ENCODE measurements at regions not wholly inside any gene's neighbourhood (a gene's known extent, or its start where the extent isn't known, plus 50 kb on each side); places are given as distances from the start of the nearest gene placed in this dataset.
"Not testable (repeated sequence)": the region's sequence is repeated elsewhere in the genome, so short reads cannot be mapped to it uniquely, and the experiment has no call there.

DNA sequence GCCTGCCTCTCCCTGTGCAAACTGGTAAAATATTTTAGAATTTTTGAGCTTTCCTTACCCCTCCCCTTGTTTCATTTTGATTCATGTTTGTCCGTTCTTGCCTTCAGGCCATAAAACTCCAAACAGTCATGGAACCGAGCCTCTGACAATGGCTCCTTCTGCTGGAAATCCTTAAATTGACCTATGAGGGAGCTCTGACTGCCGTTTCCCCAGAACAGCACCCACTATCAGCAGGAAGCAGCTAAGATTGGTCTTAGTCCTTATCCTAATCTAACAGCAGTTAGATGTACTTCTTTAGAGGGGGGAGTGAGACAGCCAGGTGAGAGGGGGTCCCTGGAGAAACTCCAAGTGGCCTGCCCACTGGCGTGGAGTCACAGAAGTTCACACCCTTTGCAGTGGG, 106.7 kb downstream of the FAM174A start:
- DNase-seq: no peak

DNA sequence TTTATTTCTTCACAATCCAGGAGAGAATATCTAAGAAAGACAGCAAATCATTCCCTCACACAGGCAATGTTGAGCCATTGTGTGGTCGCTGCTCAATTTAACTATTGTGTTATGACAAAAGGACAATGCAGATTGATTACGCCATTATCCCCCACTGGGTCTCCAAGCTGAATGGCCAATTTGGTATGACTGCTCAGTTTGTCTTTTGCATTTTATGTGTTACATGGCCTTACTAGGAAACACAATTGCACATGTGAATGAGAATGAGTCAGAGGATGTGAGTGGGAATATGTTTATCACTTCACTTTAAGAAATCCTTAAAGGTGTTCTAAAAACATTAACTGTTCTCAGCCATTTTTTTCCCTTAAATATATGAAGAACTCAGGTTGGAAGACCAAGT, 108.3 kb downstream of the FAM174A start:
- peak in 2 of 3 experiments; percentile 42 to 81 for DNase-seq

DNA sequence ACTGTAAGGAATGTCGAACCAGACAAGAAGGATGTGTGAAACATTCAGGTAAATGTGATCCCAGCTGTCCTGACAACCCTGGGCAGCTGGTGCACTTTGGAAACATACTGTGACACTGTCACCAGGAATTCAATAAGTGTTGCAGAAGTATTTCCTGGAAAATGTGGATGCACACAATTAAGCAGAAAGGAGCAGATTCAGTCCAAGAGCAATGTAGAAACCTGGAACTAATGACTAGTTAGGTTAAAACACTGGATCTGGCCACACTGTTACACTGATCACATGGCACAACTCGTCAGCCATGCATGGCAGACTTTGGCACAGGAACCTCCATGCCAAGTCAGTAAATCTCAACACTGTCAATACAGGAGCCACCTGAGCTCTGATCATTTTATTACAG, 109.0 kb downstream of the FAM174A start:
- DNase-seq: peak in 1 of 3 experiments; percentile 82

DNA sequence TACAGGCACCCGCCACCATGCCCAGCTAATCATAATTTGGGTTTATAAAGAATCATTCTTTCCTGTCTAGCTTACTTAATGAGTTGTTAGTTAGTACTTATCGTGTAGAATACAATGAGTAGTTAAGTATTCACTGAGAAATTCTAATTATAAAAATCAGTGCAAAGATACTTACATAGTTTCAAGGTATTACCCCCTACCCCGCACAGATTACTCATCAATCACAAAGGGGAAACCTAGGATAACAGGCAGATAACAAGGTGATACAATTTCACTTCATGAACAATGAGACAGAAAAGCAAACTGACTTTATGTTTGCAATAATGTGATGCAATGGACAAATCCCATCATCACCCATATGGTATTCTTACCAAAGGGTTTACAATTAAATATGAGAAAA, 109.6 kb downstream of the FAM174A start:
- no peak for DNase-seq

DNA sequence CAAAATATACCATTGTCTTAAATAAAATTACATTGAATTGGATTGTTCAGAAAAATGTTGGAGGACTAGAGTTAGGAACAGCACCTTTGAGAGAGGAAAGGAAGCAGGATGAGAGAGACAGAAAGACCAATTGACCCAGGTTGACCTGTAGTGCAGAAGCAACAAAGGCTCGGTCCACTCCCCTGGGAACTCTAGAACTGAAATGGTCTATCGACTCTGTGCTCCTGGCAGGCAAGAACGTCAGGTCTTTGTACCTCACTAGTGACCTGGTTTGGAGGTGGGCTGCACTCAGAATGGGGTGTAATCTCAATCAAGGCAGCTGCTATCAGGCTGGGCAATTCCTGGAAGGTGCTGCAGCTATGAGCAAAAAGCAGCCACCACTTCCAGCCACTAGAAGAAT, 110.8 kb downstream of the FAM174A start:
- DNase-seq: no peak

DNA sequence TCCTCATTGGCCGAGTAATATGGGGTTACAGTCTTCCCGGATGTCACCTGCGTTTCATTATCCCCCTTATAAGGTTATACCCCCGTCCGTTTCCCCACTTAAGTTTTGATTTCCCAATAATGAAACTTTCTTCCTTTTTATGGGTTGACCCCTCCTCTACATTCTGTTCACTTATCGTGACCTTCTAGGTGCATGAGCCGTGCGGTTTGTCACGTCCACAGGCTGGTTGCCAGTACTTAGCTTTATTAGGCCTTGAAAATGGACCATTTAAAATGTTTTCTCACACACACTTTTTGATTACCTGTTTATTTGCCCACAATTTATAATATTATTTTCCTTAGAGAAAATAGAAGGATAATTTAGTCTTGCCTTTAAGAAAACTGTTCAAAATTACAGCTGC, 111.5 kb downstream of the FAM174A start:
- DNase-seq: no peak

DNA sequence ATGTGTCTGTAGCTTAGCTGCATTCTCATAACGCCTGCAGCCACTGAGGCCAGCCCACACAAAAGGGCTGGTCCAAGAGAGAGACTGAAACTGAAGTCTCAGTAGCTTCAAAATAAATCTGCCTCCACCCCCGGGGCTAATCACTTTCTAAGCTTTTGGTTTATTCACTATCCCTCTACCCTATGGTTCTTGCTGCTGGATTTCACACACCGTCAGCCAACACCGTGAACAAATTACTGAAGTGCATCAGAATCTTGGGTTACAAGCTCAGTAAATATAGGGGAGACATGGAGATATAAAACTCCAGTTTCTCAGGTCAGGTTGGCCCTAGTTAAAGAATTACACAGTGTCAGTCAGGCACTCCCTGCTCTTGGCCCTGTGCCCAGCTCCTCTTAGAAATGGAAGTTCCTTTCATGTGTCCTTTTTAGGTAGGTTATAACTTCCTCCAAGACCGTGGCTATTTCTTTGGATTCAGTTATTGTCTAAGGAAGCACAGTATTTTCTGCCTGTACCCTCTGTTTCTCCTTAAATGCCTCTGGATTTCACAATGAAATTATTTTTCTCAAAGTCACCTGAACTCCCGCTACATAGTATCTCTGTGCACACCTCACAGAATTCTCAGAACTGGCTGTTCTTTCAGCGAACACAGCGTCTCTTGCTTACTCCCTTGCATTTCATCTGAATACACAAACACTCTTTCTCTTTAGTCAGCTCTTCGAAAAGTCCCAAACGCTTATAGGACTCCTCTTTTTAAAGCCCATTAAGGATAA, 112.5 kb downstream of the FAM174A start:
- peak; percentile 27 to 63 (median 59) for DNase-seq

DNA sequence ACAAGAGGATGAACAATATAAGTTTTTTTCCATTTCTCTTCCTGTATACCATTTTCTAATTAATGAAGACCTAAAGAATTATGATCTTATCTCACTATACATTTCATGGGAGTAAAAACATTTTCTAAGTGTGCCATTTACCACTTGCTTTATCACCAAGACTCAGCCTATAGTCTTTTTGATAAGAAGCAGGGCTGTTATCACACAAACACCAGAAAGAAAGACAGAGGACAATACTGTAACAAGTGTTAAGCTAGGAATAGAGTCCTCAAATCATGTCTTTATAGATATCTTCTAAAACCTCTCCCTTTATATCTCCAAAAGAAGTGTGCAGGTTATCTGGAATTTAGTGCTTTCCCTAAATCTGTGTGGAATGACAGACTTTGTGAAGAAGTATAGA, 119.7 kb downstream of the FAM174A start:
- no peak for DNase-seq

DNA sequence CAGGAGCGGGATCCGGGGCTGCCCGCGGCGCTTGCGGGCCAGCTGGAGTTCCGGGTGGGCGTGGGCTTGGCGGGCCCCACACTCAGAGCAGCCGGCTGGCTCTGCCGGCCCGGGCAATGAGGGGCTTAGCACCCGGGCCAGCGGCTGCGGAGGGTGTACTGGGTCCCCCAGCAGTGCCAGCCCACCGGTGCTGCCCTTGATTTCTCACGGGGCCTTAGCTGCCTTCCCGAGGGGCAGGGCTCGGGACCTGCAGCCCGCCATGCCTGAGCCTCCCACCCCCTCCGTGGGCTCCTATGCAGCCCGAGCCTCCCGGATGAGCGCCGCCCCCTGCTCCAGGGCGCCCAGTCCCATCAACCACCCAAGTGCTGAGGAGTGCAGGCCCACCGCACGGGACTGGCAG, 121.6 kb downstream of the FAM174A start:
- DNase-seq: not testable (repeated sequence)

DNA sequence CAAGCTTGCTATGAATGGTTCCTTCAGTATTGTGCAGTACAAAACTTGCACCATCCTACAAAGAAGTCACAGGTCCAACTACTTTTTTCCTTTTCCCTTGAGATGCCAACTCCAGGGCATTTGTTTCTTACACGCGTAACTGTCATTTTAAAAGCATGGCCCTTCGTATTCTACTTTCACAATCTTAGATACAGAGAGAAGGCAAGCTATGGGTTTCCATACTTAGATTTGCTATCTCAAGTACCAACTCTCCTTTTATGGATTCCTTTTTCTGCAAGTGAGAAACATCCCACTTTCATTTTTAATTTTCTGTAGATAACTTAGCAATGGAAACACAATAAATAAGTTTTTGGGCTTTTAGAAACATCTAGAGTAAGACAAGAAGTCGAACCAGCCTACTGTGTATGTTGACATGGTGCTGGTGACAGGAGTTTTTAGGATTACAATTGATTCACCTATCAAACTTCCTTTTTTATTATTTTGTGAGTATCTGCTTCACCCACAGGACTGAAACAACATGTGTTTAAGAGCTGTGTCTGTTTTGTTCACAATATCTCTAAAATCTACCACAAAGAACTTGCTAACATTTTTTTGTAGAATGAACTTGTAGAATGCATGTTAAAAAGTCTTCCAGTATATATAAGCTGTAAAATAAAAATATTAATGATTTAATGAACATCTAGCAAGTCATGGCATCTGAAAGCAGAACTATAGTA, 124.1 kb downstream of the FAM174A start:
- no peak for DNase-seq

DNA sequence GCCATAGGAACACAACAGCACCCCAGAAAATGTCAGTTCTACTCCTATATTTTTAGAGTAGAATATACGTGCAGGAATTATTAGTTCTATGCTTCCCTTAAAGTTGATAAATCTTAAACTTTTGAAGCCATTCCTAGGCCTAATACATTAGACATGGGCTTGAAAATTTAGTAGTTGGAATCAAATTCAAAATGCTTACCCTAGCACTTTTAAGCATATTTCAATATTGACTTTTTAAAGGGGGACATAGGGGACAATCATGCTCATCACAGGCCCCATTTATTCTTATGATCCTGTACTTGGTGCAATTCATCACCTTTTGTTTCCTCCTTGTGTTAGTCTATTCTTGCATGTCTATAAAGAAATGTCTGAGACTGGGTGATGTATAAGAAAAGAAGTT, 129.0 kb downstream of the FAM174A start:
- no peak for DNase-seq

DNA sequence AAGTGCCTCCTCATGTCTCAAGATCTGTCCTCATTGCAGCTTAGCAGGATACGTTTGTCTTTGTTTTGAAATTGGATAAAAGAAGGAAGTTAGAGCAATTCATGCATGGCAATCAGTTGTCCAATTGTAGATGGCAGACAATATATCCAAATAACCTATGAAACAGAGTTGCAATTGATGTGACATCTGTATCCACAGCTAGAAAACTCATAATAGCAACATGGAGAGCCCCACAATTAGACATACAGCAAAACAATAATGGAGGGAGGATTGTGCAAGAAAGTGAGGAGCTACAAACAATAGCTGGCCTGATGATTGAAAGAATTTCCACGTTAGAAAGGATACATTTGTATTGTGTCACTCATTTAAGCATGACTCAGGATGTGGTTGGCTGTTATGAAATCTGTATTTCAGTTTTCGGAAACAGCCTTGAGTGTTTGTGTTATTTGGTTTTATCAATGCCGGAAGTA, 132.0 kb downstream of the FAM174A start:
- DNase-seq: no peak

DNA sequence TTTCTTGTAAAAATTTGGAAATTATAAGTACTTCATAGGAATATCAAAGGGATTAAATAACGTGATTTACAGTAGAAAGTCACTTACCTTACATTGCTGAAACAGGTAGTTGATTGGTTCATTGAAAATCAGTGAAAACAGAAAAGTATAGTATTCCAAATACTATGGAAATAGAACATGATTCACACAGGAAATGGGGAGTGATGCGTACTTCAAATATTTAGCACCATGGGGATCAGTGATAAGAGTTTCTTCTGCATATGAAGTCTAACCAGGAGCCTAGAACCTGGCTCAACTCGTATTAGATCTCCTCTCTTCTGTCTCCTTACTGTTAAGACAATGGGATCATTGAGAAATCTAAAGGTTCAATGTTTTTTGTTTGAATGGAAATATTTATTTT, 133.3 kb downstream of the FAM174A start:
- DNase-seq: no peak

DNA sequence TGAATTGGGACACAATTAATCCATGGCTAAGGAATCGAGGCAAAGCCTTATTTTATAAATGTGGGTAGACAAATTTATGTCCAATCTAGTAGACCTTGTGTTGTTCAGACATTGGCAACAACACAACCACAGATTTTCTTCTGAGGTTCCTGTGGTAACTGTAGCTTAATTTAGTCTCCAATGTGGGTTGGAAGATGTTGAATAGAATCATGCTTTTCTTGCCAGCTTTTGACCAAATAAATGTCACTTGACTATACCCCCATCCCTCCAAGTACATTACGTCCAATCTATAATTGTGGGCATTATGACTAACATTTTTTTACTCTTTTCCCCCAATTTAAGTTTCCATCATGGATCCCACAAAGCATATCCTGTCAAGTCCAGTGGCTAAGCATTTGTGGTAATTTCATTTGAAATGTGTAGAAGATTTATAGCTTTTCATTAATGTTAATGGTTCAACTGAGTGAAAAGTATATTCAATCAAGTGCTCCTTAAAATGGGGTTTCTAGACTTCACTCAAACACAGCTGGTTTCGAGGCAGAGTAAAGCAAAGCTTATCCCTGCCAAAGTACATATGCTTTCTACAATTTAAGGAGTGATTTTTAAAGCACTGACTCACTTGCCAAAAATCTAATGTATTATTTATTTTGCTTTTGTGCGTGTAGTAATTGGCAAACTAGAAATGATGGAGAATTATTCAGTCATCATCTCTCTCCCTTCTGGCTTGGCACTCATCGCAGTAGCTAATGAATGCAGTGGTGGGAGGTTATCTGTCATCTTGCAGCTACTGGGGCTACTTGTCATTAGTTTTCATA, 141.8 kb downstream of the FAM174A start:
- DNase-seq: peak in 2 of 3 experiments; percentile 24 to 90

DNA sequence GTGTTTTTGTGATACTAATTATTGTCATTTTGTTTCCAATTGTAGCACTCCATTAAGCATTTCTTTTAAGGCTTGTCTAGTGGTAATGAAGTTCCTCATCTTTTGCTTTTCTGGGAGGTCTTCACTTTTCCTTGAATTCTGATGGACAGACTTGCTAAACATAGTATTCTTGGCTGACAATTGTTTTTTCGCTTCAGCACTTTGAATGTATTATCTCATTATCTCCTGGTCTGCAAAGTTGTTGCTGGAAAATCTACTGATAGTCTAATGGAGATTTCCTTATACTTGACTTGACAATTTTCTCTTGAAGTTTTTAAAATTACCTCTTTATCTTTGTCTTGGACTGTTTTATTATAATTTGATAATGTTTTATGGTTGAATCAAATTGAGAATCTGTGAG, 147.5 kb downstream of the FAM174A start:
- no peak for DNase-seq

DNA sequence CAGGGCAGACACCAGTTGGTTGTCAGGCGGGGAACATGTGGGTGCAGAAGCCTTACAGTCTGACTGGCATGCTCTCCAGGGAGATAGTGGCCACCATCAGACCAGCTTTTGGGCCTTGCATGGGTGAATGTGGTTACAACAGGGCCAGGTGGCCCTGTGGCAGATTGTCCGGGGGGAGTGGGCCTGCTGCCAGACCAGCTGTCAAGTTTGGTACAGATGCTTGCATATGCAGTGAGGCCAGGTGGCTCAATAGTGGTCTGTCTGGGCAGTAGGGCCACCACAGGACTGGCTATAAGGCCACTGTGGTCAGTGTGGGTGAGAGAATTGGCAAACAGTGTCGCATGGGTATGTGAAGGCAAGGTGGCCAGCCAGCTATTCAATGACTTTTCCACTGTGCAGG, 148.7 kb downstream of the FAM174A start:
- no peak for DNase-seq

DNA sequence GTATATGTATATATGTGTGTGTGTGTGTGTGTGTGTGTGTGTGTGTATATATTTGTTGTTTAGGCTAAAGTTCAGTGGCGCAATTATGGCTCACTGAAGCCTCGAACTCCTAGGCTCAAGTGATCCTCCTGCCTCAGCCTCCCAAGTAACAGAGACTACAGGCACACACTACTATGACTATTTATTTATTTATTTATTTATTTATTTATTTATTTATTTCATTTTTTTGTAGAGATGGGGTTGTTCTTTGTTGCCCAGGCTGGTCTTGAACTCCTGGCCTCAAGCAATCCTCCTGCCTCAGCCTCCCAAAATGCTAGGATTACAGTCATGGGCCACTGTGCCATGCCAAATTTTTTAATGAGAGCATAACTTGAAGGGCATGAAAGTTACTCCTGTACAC, 149.9 kb downstream of the FAM174A start:
- DNase-seq: not testable (repeated sequence)

DNA sequence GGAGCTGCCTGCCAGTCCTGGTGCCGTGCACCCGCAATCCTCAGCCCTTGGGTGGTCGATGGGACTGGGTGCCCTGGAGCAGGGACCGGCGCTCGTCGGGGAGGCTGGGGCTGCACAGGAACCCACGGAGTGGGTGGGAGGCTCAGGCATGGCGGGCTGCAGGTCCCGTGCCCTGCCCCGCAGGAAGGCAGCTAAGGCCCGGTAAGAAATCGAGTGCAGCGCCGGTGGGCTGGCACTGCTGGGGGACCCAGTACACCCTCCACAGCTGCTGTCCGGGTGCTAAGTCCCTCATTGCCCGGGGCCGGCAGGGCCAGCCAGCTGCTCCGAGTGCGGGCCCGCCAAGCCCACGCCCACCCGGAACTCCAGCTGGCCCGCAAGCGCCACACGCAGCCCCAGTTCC, 153.7 kb downstream of the FAM174A start:
- DNase-seq: not testable (repeated sequence)

DNA sequence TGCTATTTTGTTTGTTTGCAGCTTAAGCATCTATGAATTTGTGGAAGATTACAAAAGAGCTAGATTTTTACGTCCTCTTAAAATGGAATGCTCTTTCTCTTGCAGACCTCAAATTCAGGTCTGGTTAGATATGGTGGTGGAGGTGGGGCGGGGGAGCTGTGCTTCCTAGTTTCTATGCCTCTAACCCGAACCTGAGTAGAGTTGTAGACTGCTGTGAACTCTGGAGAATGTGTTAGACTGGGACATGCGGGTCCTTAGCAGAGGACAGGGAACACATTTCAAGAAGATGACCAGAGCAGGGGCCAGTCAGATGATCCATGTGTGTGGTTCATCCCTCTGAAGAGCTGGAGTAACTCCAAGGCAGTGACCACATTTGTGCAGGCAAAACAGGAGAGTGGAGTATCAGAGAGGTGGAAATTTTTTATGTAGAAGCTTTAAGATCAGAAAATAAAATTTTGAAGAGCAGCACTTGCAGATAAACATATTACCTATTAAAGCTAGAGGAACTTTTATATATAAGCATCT, 154.9 kb downstream of the FAM174A start:
- no peak for DNase-seq

DNA sequence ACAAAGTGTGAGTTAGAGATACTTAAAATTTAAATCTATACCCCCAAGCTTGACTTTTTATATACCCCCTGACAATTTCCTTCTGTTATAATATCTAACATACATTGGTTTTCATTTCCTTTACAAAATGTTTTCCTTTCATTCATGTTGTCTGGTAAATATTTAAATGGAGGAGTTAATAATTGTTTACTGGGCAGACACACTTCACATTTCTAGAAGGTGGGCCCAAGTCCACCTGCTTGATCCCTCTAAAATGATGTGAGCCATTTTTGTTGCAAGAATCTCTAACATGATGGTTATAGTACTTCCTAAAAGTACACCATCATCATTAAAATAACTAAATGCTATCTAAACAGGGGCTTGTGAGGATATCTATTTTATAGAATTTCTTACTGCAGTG, 155.9 kb downstream of the FAM174A start:
- peak in 1 of 3 experiments; percentile 3 for DNase-seq

DNA sequence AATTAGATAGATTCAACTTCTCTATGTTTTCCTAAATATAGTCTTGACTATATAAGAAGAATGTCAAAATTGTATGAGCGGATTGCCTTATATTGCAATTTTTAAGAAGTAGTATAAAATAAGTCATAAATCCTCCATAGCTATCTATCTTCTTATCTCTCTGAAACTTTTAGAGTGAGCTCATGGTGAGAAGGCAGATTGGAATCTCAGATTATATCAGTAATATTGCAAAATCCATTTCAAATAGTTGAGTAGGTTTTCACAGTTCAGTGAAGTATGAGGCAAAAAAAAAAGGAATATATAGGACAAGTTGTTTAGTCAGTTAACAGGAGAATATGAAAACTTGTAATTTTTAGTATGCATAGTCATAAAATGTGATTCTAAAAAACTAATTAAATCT, 156.4 kb downstream of the FAM174A start:
- no peak for DNase-seq

DNA sequence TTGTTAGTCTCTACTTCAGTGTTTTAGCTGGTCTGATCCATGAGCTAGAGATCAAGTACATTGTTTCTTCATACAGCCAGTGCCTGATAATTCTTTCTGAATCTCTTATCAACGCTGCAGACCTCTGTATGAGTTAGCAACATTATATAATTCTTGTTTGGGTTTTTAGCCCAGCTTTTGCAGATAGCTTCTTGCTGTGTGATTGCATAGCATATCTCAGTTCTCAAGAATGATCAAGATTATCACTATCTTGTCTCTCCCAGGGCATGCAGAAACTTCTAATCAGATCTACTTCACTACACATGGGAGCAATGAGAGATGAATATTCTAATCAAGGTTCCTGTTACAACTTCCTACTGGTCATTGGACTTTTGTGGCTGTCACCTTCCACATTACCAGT, 158.3 kb downstream of the FAM174A start:
- DNase-seq: no peak

DNA sequence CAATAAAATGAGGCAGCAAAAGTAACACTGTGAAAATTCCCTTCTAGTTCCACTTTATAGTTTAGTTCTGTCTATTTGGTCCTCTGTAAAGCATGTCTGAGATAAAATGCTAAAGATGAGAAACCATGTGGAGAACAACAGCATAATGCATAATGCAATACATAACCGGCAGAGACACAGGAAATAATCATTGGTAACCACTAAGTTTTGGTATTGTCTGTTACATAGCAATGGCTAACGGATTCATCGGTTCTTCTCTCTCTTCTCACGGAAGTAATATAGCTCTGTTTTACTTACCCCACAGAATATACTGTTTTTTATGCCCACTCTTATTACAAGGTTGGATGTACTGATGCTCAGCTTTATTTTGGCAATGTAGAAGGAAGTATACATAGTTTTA, 158.9 kb downstream of the FAM174A start:
- DNase-seq: no peak
